ENCODE measurements at regions not wholly inside any gene's neighbourhood (a gene's known extent, or its start where the extent isn't known, plus 50 kb on each side); places are given as distances from the start of the nearest gene placed in this dataset.

GRCh38 chr12:33265900-33266299 is 173.7 kb downstream of the SYT10 start (continued):
- TF ChIP-seq DDX20 (tag; IDR thresholded peaks at IDR 0.05; ENCODE audit: low read depth) (no peak), SUPT5H (IDR thresholded peaks at IDR 0.05) (no peak), SMARCB1 (IDR thresholded peaks at IDR 0.05; ENCODE audit: insufficient read length, low read depth) (no peak)

GRCh38 chr12:33265033-33265731 is 174.4 kb downstream of the SYT10 start:
- BruUV-seq (replicated peaks), result no TSS peak
- Histone ChIP-seq H3K27ac (ENCODE audit: extremely low read depth, low read depth, low read length) (no peak overlapping the region), H4K20me1 (replicated peaks; ENCODE audit: control insufficient read depth, insufficient read depth, low read length) (no peaks in the 10 kb centered on the region), H3K9me3 (replicated peaks; ENCODE audit: control insufficient read depth, insufficient read depth, low read depth, low read length) (no peaks in the 10 kb centered on the region), H3K9me1 (ENCODE audit: control insufficient read depth, insufficient read depth, low read length) (no peaks in the 10 kb centered on the region), H2AFZ (ENCODE audit: low read depth, low read length) (no peak overlapping the region), H3K27me3 (ENCODE audit: control insufficient read depth in 2 of 2, insufficient read depth in 2 of 2, low read length in 2 of 2) (no peaks in the 10 kb centered on the region), H3K79me2 (ENCODE audit: control insufficient read depth, insufficient read depth, low read length) (no peaks in the 10 kb centered on the region), H3K4me3 (no peak overlapping the region), H3K9ac (ENCODE audit: insufficient read depth in 1 of 2, low read depth in 2 of 2, low read length in 2 of 2) (no peak overlapping the region), H3K4me2 (ENCODE audit: insufficient read depth, low read length) (no peak overlapping the region), H3K36me3 (ENCODE audit: control insufficient read depth, insufficient read depth, low read length) (no peaks in the 10 kb centered on the region), H3K4me1 (replicated peaks in 1 of 2; ENCODE audit: control insufficient read depth in 2 of 2, insufficient read depth in 2 of 2, low read length in 2 of 2) (no peaks in the 10 kb centered on the region)
- no peak for DNase-seq (ENCODE audit: extremely low read depth in 1 of 4, low spot score in 3 of 4)
- ATAC-seq, result no peak
- WGBS (ENCODE audit: insufficient coverage, low coverage, missing lambda C conversion rate), result 0% methylated on average over 1 of the region's 1 CpG
- intact Hi-C loops (cut with micrococcal nuclease), result no loop called here
- ChIA-PET POLR2A (no interaction called here), CTCF (ENCODE audit: low intra/inter-chr PET ratio) (no interaction called here)
- TF ChIP-seq ZNF316 (IDR thresholded peaks at IDR 0.05), result no peak
- no peak for FAIRE-seq
- in situ Hi-C loops (cut with MboI), result no loop called here

- in situ Hi-C loops (cut with MboI), result no loop called here
- Histone ChIP-seq H3K36me3 (ENCODE audit: control insufficient read depth, insufficient read depth, low read length) (no peaks in the 10 kb centered on the region), H3K27me3 (ENCODE audit: control insufficient read depth in 2 of 2, insufficient read depth in 2 of 2, low read length in 2 of 2) (no peaks in the 10 kb centered on the region), H3K4me1 (replicated peaks in 1 of 2; ENCODE audit: control insufficient read depth in 2 of 2, insufficient read depth in 2 of 2, low read length in 2 of 2) (no peaks in the 10 kb centered on the region), H3K4me3 (no peak overlapping the region), H3K4me2 (ENCODE audit: insufficient read depth, low read length) (no peak overlapping the region), H4K20me1 (replicated peaks; ENCODE audit: control insufficient read depth, insufficient read depth, low read length) (no peaks in the 10 kb centered on the region), H3K9me3 (replicated peaks; ENCODE audit: control insufficient read depth, insufficient read depth, low read depth, low read length) (no peaks in the 10 kb centered on the region), H3K79me2 (ENCODE audit: control insufficient read depth, insufficient read depth, low read length) (no peaks in the 10 kb centered on the region), H3K9me1 (ENCODE audit: control insufficient read depth, insufficient read depth, low read length) (no peaks in the 10 kb centered on the region), H3K27ac (ENCODE audit: extremely low read depth, low read depth, low read length) (no peak overlapping the region), H3K9ac (ENCODE audit: insufficient read depth in 1 of 2, low read depth in 2 of 2, low read length in 2 of 2) (no peak overlapping the region), H2AFZ (ENCODE audit: low read depth, low read length) (no peak overlapping the region)
- 6% methylated on average over 1 of the region's 1 CpG for WGBS (ENCODE audit: insufficient coverage, low coverage, missing lambda C conversion rate)
- intact Hi-C loops (cut with micrococcal nuclease), result no loop called here
- ChIA-PET POLR2A (no interaction called here), CTCF (ENCODE audit: low intra/inter-chr PET ratio) (no interaction called here)
- DNase-seq (ENCODE audit: extremely low read depth in 1 of 4, low spot score in 3 of 4), result no peak
- no peak for ATAC-seq
- no peak for FAIRE-seq
- no TSS peak for BruUV-seq (replicated peaks)
- TF ChIP-seq ZNF3 (CRISPR knock-in tag; IDR thresholded peaks at IDR 0.05) (no peak), TSC22D4 (tag; IDR thresholded peaks at IDR 0.05) (no peak), CEBPB (tag; IDR thresholded peaks at IDR 0.05) (no peak), ZNF76 (CRISPR knock-in tag; IDR thresholded peaks at IDR 0.05; ENCODE audit: borderline replicate concordance) (no peak), RBM22 (IDR thresholded peaks at IDR 0.05; ENCODE audit: low read depth, low read length, poor library complexity, severe bottlenecking) (no peak), NFIX (CRISPR knock-in tag; IDR thresholded peaks at IDR 0.05; ENCODE audit: low read depth) (no peak), ZNF436 (CRISPR knock-in tag; IDR thresholded peaks at IDR 0.05) (no peak)
- TF ChIP-seq, protein P1, sequence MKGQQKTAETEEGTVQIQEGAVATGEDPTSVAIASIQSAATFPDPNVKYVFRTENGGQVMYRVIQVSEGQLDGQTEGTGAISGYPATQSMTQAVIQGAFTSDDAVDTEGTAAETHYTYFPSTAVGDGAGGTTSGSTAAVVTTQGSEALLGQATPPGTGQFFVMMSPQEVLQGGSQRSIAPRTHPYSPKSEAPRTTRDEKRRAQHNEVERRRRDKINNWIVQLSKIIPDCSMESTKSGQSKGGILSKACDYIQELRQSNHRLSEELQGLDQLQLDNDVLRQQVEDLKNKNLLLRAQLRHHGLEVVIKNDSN (CRISPR knock-in tag; IDR thresholded peaks at IDR 0.05), result no peak
- TF ChIP-seq, protein P2, sequence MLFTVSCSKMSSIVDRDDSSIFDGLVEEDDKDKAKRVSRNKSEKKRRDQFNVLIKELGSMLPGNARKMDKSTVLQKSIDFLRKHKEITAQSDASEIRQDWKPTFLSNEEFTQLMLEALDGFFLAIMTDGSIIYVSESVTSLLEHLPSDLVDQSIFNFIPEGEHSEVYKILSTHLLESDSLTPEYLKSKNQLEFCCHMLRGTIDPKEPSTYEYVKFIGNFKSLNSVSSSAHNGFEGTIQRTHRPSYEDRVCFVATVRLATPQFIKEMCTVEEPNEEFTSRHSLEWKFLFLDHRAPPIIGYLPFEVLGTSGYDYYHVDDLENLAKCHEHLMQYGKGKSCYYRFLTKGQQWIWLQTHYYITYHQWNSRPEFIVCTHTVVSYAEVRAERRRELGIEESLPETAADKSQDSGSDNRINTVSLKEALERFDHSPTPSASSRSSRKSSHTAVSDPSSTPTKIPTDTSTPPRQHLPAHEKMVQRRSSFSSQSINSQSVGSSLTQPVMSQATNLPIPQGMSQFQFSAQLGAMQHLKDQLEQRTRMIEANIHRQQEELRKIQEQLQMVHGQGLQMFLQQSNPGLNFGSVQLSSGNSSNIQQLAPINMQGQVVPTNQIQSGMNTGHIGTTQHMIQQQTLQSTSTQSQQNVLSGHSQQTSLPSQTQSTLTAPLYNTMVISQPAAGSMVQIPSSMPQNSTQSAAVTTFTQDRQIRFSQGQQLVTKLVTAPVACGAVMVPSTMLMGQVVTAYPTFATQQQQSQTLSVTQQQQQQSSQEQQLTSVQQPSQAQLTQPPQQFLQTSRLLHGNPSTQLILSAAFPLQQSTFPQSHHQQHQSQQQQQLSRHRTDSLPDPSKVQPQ (CRISPR knock-in tag; IDR thresholded peaks at IDR 0.05; ENCODE audit: borderline replicate concordance), result no peak
These were observed 186.4 kb downstream of the SYT10 start for GRCh38 chr12:33253178-33253577.

Measured in K562 (cell line).